ENCODE measurements at regions not wholly inside any gene's neighbourhood (a gene's known extent, or its start where the extent isn't known, plus 50 kb on each side); places are given as distances from the start of the nearest gene placed in this dataset.

GRCh38 chr5:96579711-96580110, 82.5 kb upstream of the CAST start:
- TF ChIP-seq CTCF (IDR thresholded peaks at IDR 0.05; ENCODE audit: poor library complexity, severe bottlenecking) (no peak), SMC3 (conservative IDR thresholded peaks at IDR 0.05; ENCODE audit: poor library complexity) (no peak), TAF1 (IDR thresholded peaks at IDR 0.05; ENCODE audit: low read depth) (no peak)
